ENCODE measurements at regions not wholly inside any gene's neighbourhood (a gene's known extent, or its start where the extent isn't known, plus 50 kb on each side); places are given as distances from the start of the nearest gene placed in this dataset.

- no peak overlapping the region for H3K27ac ChIP-seq
These were observed 388.5 kb upstream of the ZNF507 start for GRCh38 chr19:31956771-31957392.

DNA sequence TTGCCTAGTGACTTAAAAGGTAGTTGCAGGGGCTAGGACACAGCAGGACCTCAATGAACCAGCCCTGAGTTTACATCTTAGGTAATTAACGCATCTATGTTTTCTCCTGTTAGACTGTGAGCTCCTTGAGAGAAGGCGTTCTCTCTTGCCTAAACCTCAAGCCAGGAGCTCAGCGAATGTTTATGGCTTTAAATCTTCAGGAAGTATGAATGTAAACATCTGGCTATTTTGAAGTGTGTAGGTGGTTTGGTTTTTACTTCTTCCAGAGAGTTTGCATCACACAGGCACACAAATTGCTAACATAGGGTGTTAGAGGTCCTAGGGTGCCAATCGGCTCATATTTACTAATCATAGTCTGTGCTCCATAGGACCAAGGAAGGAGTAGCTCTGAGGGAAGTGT, 387.7 kb upstream of the ZNF507 start:
- no peak for TF ChIP-seq CTCF (conservative IDR thresholded peaks at IDR 0.05)
- no peak for TF ChIP-seq ZFX (IDR thresholded peaks at IDR 0.05)
- no peak overlapping the region for H3K27ac ChIP-seq

More at GRCh38 chr19:31956771-31957392, 388.5 kb upstream of the ZNF507 start:
- TF ChIP-seq ZFX (IDR thresholded peaks at IDR 0.05) (no peak), CTCF (conservative IDR thresholded peaks at IDR 0.05) (no peak)

- H3K27ac ChIP-seq: no peak overlapping the region
- no peak for TF ChIP-seq CTCF (conservative IDR thresholded peaks at IDR 0.05)
- no peak for TF ChIP-seq ZFX (IDR thresholded peaks at IDR 0.05)
These were observed 385.8 kb upstream of the ZNF507 start for GRCh38 chr19:31959527-31960018.

GRCh38 chr19:31960474-31960873, 384.9 kb upstream of the ZNF507 start:
- TF ChIP-seq ZFX (IDR thresholded peaks at IDR 0.05) (no peak), CTCF (conservative IDR thresholded peaks at IDR 0.05) (no peak)
- no peak overlapping the region for H3K27ac ChIP-seq

GRCh38 chr19:31961191-31961590, 384.2 kb upstream of the ZNF507 start:
- H3K27ac ChIP-seq: no peak overlapping the region
- TF ChIP-seq CTCF (conservative IDR thresholded peaks at IDR 0.05) (no peak), ZFX (IDR thresholded peaks at IDR 0.05) (no peak)

DNA sequence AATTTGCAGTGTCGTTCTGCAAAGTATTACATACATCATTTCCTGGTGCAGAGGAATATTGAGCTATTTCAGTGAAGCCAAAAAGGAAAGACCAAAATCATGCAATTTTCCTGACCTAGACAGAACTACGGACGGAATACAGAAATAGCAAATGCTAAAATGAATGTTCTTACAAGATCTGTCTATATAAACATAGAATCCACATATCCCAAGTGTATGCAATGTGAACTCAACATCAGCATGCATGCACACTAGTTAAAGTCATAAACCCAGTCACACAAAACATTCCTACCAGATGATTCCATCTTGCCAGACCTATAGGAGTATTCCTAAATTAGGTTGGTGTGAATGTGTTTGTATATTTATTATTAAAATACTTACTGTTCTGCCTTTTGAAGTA, 383.7 kb upstream of the ZNF507 start:
- TF ChIP-seq ZFX (IDR thresholded peaks at IDR 0.05): no peak
- no peak for TF ChIP-seq CTCF (conservative IDR thresholded peaks at IDR 0.05)
- H3K27ac ChIP-seq: no peak overlapping the region

- TF ChIP-seq ZFX (IDR thresholded peaks at IDR 0.05): no peak
- TF ChIP-seq CTCF (conservative IDR thresholded peaks at IDR 0.05): no peak
- no peak overlapping the region for H3K27ac ChIP-seq
These were observed 382.8 kb upstream of the ZNF507 start for GRCh38 chr19:31962561-31962996.

All from C4-2B (cell line).